Parathyroid adenoma (tissue), 2 donors: ENCODE measurements at regions not wholly inside any gene's neighbourhood (a gene's known extent, or its start where the extent isn't known, plus 50 kb on each side); places are given as distances from the start of the nearest gene placed in this dataset.

Source experiments
- H2AFZ ChIP-seq: fragments of 300-600 bp; sonication (generic); one replicate; pipeline ENCODE4 v1.7.0; 2017; ENCODE audit warnings: antibody characterized with exemption, mild to moderate bottlenecking
- H3K27ac ChIP-seq: fragments of 300-600 bp; sonication (generic); one replicate; pipeline ENCODE4 v1.7.0; 2017
- H3K27me3 ChIP-seq: fragments of 300-600 bp; sonication (generic); one replicate; pipeline ENCODE4 v1.7.0; 2017; ENCODE audit warnings: low read length; ENCODE audit not compliant: control insufficient read depth, insufficient read depth
- H3K36me3 ChIP-seq: fragments of 300-600 bp; sonication (generic); one replicate; pipeline ENCODE4 v1.7.0; 2017; ENCODE audit warnings: low read length; ENCODE audit not compliant: control insufficient read depth, insufficient read depth
- H3K4me1 ChIP-seq: fragments of 300-600 bp; sonication (generic); one replicate; pipeline ENCODE4 v1.7.0; 2017; ENCODE audit warnings: control low read depth
- H3K4me2 ChIP-seq: fragments of 300-600 bp; sonication (generic); one replicate; pipeline ENCODE4 v1.7.0; 2017; ENCODE audit warnings: low read length
- H3K4me3 ChIP-seq: fragments of 300-600 bp; sonication (generic); one replicate; pipeline ENCODE4 v1.7.0; 2017; ENCODE audit warnings: low read depth, low read length
- H3K79me2 ChIP-seq: fragments of 300-600 bp; sonication (generic); one replicate; pipeline ENCODE4 v1.7.0; 2017; ENCODE audit warnings: control low read depth
- H3K9ac ChIP-seq: fragments of 300-600 bp; sonication (generic); one replicate; pipeline ENCODE4 v1.7.0; 2017; ENCODE audit warnings: mild to moderate bottlenecking
- H3K9me3 ChIP-seq: fragments of 300-600 bp; sonication (generic); one replicate; pipeline ENCODE4 v1.7.0; 2017; ENCODE audit warnings: low read length; ENCODE audit not compliant: control insufficient read depth
- CTCF ChIP-seq: fragments of 300-600 bp; sonication (generic); IDR thresholded peaks from one replicate; pipeline ENCODE4 v1.7.0; 2017; ENCODE audit warnings: antibody characterized with exemption, mild to moderate bottlenecking
- donor health status: primary hyperparathyroidism.

- no peaks in the 10 kb centered on the region for H3K27me3 ChIP-seq
- no peaks in the 10 kb centered on the region for H3K79me2 ChIP-seq
- H3K4me2 ChIP-seq = no peak overlapping the region
- no peak for TF ChIP-seq CTCF
- H3K36me3 ChIP-seq = no peaks in the 10 kb centered on the region
- no peak overlapping the region for H3K27ac ChIP-seq
- no peak overlapping the region for H2AFZ ChIP-seq
- no peaks in the 10 kb centered on the region for H3K4me1 ChIP-seq
- no peak overlapping the region for H3K9ac ChIP-seq
- H3K9me3 ChIP-seq = no peaks in the 10 kb centered on the region
- H3K4me3 ChIP-seq = no peak overlapping the region
Observed at GRCh38 chr2:239745386-239746227, 279.5 kb downstream of the NDUFA10 start.

GRCh38 chr2:239744706-239745340 is 280.3 kb downstream of the NDUFA10 start:
- no peak for TF ChIP-seq CTCF
- H3K9me3 ChIP-seq = no peaks in the 10 kb centered on the region
- H3K79me2 ChIP-seq = no peaks in the 10 kb centered on the region
- no peak overlapping the region for H3K27ac ChIP-seq
- H3K4me1 ChIP-seq = no peaks in the 10 kb centered on the region
- no peak overlapping the region for H3K4me2 ChIP-seq
- no peak overlapping the region for H3K4me3 ChIP-seq
- H3K36me3 ChIP-seq = no peaks in the 10 kb centered on the region
- H2AFZ ChIP-seq = no peak overlapping the region
- H3K9ac ChIP-seq = no peak overlapping the region
- H3K27me3 ChIP-seq = no peaks in the 10 kb centered on the region

GRCh38 chr2:239743206-239743605 is 281.9 kb downstream of the NDUFA10 start:
- H3K4me3 ChIP-seq = no peak overlapping the region
- no peaks in the 10 kb centered on the region for H3K79me2 ChIP-seq
- H3K4me1 ChIP-seq = no peaks in the 10 kb centered on the region
- no peaks in the 10 kb centered on the region for H3K9me3 ChIP-seq
- no peak for TF ChIP-seq CTCF
- no peak overlapping the region for H3K4me2 ChIP-seq
- H3K9ac ChIP-seq = no peak overlapping the region
- no peaks in the 10 kb centered on the region for H3K27me3 ChIP-seq
- H3K36me3 ChIP-seq = no peaks in the 10 kb centered on the region
- no peak overlapping the region for H2AFZ ChIP-seq
- no peak overlapping the region for H3K27ac ChIP-seq

- Histone ChIP-seq H3K27me3 (no peaks in the 10 kb centered on the region), H3K79me2 (no peaks in the 10 kb centered on the region)
Observed at GRCh38 chr2:239742377-239742776, 282.8 kb downstream of the NDUFA10 start.

More at GRCh38 chr2:239742377-239742776, 282.8 kb downstream of the NDUFA10 start:
- Histone ChIP-seq H3K9me3 (no peaks in the 10 kb centered on the region), H3K4me1 (no peaks in the 10 kb centered on the region), H3K9ac (no peak overlapping the region), H3K27ac (no peak overlapping the region), H3K4me2 (no peak overlapping the region), H2AFZ (no peak overlapping the region), H3K4me3 (no peak overlapping the region), H3K36me3 (no peaks in the 10 kb centered on the region)
- TF ChIP-seq CTCF = no peak
